Loucy (cell line): ENCODE measurements at regions not wholly inside any gene's neighbourhood (a gene's known extent, or its start where the extent isn't known, plus 50 kb on each side); places are given as distances from the start of the nearest gene placed in this dataset.

Source experiments
- EZH2phosphoT487 ChIP-seq: fragments of 200-600 bp; IDR thresholded peaks from 2 replicates; pipeline ENCODE4 v1.6.1; 2018; ENCODE audit warnings: antibody characterized with exemption, mild to moderate bottlenecking, moderate library complexity, borderline replicate concordance
- TF ChIP-seq, protein P1 (sequence below): fragments of 200-600 bp; sonication (generic); conservative IDR thresholded peaks from 2 replicates; pipeline ENCODE4 v1.5.1; 2014; ENCODE audit warnings: mild to moderate bottlenecking, antibody characterized with exemption, low read length

DNA sequence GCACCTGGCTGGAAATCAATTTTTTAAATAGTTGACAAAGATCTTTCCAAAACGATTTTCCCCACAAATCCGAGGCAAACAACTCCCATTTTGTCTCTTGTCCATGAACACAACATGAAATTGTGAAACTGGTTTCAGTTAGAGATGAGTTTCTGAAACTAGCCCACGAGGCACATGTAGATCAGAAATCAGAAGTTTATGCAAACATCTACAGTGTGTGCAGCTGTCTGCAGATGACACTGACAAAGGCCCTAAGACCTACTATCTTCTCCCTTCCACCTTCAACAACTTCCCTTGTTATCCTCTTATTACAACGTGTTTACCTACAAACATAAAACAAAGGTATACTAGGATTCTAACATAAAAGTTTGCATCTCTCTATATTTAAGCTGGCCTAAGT lies 183.3 kb downstream of the DIRAS2 start:
- TF ChIP-seq, protein P1, sequence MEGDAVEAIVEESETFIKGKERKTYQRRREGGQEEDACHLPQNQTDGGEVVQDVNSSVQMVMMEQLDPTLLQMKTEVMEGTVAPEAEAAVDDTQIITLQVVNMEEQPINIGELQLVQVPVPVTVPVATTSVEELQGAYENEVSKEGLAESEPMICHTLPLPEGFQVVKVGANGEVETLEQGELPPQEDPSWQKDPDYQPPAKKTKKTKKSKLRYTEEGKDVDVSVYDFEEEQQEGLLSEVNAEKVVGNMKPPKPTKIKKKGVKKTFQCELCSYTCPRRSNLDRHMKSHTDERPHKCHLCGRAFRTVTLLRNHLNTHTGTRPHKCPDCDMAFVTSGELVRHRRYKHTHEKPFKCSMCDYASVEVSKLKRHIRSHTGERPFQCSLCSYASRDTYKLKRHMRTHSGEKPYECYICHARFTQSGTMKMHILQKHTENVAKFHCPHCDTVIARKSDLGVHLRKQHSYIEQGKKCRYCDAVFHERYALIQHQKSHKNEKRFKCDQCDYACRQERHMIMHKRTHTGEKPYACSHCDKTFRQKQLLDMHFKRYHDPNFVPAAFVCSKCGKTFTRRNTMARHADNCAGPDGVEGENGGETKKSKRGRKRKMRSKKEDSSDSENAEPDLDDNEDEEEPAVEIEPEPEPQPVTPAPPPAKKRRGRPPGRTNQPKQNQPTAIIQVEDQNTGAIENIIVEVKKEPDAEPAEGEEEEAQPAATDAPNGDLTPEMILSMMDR, result no peak
- TF ChIP-seq EZH2phosphoT487, result no peak
